RWPE2 (cell line): ENCODE measurements at regions not wholly inside any gene's neighbourhood (a gene's known extent, or its start where the extent isn't known, plus 50 kb on each side); places are given as distances from the start of the nearest gene placed in this dataset.

Experiments
- ATAC-seq: fragments of 200-7000 bp; cut with Tn5 transposase; 3 replicates; pipeline ENCODE4 v1.9.1; 2021; ENCODE audit warnings: low read depth
- DNase-seq: peaks from one replicate; pipeline ENCODE4 v3.0.0-alpha.2; 2020; ENCODE audit warnings: low spot score
- H3K27ac ChIP-seq: fragments of 450-650 bp; 2 replicates; pipeline ENCODE4 v1.5.1; 2017; ENCODE audit warnings: mild to moderate bottlenecking; ENCODE audit not compliant: poor library complexity, severe bottlenecking
- H3K27me3 ChIP-seq: fragments of 250-450 bp; sonication (Bioruptor Pico); 2 replicates; pipeline ENCODE4 v1.5.1; 2021; ENCODE audit warnings: mild to moderate bottlenecking, moderate library complexity; ENCODE audit not compliant: insufficient read depth, poor library complexity, severe bottlenecking
- H3K36me3 ChIP-seq: fragments of 250-450 bp; sonication (Bioruptor Pico); 2 replicates; pipeline ENCODE4 v1.5.1; 2020; ENCODE audit warnings: low read depth, mild to moderate bottlenecking, moderate library complexity
- H3K4me1 ChIP-seq: fragments of 250-450 bp; sonication (Bioruptor Pico); 2 replicates; pipeline ENCODE4 v1.5.1; 2021; ENCODE audit warnings: mild to moderate bottlenecking, moderate library complexity; ENCODE audit not compliant: insufficient read depth, poor library complexity, severe bottlenecking
- H3K4me3 ChIP-seq: fragments of 250-450 bp; sonication (Bioruptor Pico); 2 replicates; pipeline ENCODE4 v1.5.1; 2021; ENCODE audit warnings: mild to moderate bottlenecking, moderate library complexity; ENCODE audit not compliant: severe bottlenecking
- H3K9me3 ChIP-seq: fragments of 250-450 bp; sonication (Bioruptor Pico); 2 replicates; pipeline ENCODE4 v1.5.1; 2021; ENCODE audit warnings: mild to moderate bottlenecking, moderate library complexity; ENCODE audit not compliant: severe bottlenecking
- TF ChIP-seq, protein P1 (sequence below): fragments of 450-650 bp; IDR thresholded peaks from one replicate; pipeline ENCODE4 v1.5.1; 2017; ENCODE audit warnings: mild to moderate bottlenecking, moderate library complexity; ENCODE audit not compliant: poor library complexity, severe bottlenecking

DNA sequence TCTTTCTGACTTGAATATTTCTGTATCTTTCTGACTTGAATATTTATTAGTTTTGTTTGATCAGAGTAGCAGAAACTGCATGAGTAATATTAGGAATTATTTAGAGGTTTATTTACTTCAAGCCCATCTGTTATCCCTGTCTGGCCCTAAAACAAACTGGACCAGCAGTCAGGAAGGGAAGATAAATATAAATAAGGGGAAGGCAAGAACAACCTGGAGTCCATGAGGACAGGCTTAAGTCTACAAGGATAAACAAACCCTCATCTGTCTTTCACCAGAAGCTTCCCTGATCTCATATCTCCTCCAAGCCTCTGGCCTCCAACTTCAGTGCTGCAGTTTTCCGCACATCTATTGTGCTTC lies 524.9 kb downstream of the CENPC start:
- TF ChIP-seq, protein P1, sequence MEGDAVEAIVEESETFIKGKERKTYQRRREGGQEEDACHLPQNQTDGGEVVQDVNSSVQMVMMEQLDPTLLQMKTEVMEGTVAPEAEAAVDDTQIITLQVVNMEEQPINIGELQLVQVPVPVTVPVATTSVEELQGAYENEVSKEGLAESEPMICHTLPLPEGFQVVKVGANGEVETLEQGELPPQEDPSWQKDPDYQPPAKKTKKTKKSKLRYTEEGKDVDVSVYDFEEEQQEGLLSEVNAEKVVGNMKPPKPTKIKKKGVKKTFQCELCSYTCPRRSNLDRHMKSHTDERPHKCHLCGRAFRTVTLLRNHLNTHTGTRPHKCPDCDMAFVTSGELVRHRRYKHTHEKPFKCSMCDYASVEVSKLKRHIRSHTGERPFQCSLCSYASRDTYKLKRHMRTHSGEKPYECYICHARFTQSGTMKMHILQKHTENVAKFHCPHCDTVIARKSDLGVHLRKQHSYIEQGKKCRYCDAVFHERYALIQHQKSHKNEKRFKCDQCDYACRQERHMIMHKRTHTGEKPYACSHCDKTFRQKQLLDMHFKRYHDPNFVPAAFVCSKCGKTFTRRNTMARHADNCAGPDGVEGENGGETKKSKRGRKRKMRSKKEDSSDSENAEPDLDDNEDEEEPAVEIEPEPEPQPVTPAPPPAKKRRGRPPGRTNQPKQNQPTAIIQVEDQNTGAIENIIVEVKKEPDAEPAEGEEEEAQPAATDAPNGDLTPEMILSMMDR = no peak
- DNase-seq (no peak), ATAC-seq (no peak)
- no peak overlapping the region for H3K27ac ChIP-seq
- H3K4me3 ChIP-seq = no peak overlapping the region
- no peaks in the 10 kb centered on the region for H3K9me3 ChIP-seq
- no peaks in the 10 kb centered on the region for H3K4me1 ChIP-seq
- H3K36me3 ChIP-seq = no peaks in the 10 kb centered on the region
- H3K27me3 ChIP-seq = no peaks in the 10 kb centered on the region

DNA sequence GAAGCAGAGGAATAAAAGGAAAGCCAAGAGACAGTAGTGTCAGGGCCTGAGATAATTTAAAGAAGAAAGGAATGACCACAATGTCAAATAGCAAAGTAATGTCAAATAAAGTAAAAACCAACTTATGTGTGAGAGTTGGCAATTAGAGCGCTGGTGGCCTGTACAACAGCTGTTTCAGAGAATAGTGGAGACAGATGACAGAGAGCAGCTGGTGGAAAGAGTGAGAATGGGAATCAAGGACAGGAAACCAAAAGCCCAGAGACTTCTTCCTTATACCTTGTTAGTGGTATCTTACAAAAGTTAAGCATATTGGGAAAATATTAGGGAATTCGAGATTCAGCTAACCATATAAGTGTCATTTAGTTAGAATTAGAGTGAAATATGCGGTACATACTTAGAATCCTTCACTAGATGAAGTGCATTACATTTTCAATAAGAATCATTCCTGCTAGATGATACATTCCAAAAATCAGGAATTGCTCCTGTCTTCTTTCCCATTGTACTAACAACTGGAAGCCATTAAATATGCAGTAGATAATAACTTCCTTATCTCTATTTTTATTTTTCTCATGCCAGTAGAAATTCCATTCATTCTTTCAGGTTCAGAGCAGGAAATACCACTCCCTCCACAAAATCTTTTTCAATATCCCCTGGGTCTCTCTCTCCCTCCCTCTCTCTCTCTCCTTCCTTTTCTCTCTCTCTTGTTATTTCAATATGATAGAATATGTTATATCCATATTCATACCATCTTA lies 525.4 kb downstream of the CENPC start:
- no peak for DNase-seq
- TF ChIP-seq, protein P1 = no peak
- no peaks in the 10 kb centered on the region for H3K27me3 ChIP-seq
- no peaks in the 10 kb centered on the region for H3K9me3 ChIP-seq
- H3K36me3 ChIP-seq = no peaks in the 10 kb centered on the region
- H3K4me1 ChIP-seq = no peaks in the 10 kb centered on the region
- ATAC-seq = no peak
- no peak overlapping the region for H3K4me3 ChIP-seq
- no peak overlapping the region for H3K27ac ChIP-seq

DNA sequence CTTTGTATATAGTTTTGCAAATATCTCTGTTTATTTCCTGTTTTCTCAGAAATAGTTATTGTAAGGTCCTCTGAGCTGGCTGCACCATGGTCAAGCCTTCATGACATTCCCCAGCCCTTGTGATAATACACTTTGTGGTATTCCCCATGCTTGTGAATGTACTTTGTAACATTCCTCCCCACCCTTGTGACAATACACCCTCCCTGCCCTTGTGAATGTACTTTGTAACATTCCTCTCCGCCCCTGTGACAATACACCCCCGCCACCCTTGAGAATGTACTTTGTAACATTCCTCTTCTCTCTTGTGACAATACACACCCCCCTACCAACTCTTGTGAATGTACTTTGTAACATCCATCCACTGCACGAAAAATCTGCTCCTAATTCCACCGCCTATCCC lies 530.7 kb downstream of the CENPC start:
- Histone ChIP-seq H3K4me3 (no peak overlapping the region), H3K9me3 (no peaks in the 10 kb centered on the region), H3K36me3 (no peaks in the 10 kb centered on the region), H3K27ac (no peak overlapping the region), H3K4me1 (no peaks in the 10 kb centered on the region), H3K27me3 (no peaks in the 10 kb centered on the region)
- TF ChIP-seq, protein P1 = no peak
- ATAC-seq = no peak
- no peak for DNase-seq

DNA sequence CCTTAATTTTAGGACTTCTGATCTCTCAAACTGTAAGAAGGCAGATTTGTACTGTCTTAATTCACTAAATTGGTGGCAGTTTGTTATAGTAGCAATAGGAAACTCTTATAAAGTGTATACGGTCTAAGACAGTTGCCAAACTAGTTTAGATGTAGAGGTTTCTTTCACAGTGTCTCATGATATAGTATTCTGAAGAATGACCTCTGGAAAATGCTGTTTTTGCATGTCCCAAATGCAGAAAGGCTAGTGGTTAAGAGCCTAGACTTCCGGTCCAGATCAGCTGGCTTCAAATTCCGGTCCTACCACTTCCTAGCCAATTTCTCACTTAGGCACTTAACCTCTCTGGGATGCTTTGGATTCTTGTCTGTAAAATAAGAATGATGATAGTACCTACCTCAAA lies 538.5 kb downstream of the CENPC start:
- Histone ChIP-seq H3K27ac (no peak overlapping the region), H3K36me3 (no peaks in the 10 kb centered on the region), H3K9me3 (no peaks in the 10 kb centered on the region), H3K27me3 (no peaks in the 10 kb centered on the region), H3K4me3 (no peak overlapping the region), H3K4me1 (no peaks in the 10 kb centered on the region)
- TF ChIP-seq, protein P1 = no peak
- ATAC-seq (no peak), DNase-seq (no peak)

DNA sequence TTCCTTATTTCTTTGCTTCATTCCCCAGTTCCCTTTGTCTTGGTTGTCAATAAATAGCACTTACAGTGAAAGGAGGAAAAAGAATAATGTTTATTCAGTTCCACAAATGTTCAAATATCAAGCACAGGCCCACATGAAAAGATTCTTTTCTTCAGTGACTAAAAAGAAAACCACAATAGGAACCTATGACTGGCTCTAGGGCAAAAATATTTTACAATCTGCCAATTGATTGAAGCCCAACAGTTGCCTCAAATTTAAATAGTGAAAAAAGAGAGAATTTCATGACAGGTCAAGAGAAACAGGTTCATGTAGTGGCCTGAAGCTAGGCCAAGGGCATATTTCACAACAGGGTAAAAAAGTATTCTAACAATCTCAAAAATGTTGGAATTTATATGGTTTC lies 553.8 kb downstream of the CENPC start:
- no peak for ATAC-seq
- DNase-seq = no peak
- H3K4me3 ChIP-seq = no peak overlapping the region
- no peak overlapping the region for H3K27ac ChIP-seq
- H3K36me3 ChIP-seq = no peaks in the 10 kb centered on the region
- H3K9me3 ChIP-seq = no peaks in the 10 kb centered on the region
- no peaks in the 10 kb centered on the region for H3K4me1 ChIP-seq
- TF ChIP-seq, protein P1 = no peak
- no peaks in the 10 kb centered on the region for H3K27me3 ChIP-seq
